ENCODE measurements at regions not wholly inside any gene's neighbourhood (a gene's known extent, or its start where the extent isn't known, plus 50 kb on each side); places are given as distances from the start of the nearest gene placed in this dataset.

GRCh38 chr4:14615671-14616070 is 386.6 kb upstream of the CPEB2 start:
- intact Hi-C loops (cut with micrococcal nuclease) = no loop called here
- Mint-ChIP-seq H3K9me3 (no peaks in the 10 kb centered on the region), H3K27me3 (ENCODE audit: low read depth) (no peaks in the 10 kb centered on the region), H3K4me3 (ENCODE audit: low read depth) (no peak overlapping the region), H3K27ac (no peak overlapping the region), H3K36me3 (ENCODE audit: low read depth) (no peaks in the 10 kb centered on the region), H3K4me1 (ENCODE audit: low read depth) (no peaks in the 10 kb centered on the region)
- no peak for DNase-seq (ENCODE audit: low spot score)

DNA sequence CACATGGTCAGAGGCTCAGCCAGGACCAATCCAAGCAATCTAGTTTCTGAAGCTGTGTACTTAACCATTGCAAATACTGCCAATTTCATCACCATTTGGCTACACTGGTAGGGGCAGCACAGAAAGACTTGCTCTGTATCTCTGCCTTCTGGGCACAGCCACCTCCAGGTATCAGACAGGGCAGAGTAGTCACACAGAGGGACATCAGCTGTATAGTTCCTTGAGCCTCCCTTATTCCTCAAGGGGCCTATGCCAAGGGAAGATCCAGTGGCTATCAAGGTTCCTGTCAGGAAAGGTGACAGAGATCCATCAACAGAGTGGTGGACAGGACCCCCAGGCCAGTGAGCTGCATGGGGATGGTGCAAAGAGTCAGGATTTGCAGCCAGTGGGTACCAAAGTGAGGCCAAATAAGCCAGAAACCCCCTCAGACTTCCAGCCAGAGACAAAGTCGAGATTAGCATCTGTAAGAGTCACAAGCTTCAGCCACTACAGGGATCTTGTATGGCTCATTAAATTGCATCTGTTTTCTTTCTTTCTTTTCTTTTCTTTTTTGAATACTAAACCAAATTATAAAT is 381.6 kb upstream of the CPEB2 start:
- Mint-ChIP-seq H3K4me1 (ENCODE audit: low read depth) (no peaks in the 10 kb centered on the region), H3K4me3 (ENCODE audit: low read depth) (no peak overlapping the region), H3K27ac (no peak overlapping the region), H3K36me3 (ENCODE audit: low read depth) (no peaks in the 10 kb centered on the region), H3K27me3 (ENCODE audit: low read depth) (no peaks in the 10 kb centered on the region), H3K9me3 (no peaks in the 10 kb centered on the region)
- intact Hi-C loops (cut with micrococcal nuclease) = no loop called here
- no peak for DNase-seq (ENCODE audit: low spot score)

DNA sequence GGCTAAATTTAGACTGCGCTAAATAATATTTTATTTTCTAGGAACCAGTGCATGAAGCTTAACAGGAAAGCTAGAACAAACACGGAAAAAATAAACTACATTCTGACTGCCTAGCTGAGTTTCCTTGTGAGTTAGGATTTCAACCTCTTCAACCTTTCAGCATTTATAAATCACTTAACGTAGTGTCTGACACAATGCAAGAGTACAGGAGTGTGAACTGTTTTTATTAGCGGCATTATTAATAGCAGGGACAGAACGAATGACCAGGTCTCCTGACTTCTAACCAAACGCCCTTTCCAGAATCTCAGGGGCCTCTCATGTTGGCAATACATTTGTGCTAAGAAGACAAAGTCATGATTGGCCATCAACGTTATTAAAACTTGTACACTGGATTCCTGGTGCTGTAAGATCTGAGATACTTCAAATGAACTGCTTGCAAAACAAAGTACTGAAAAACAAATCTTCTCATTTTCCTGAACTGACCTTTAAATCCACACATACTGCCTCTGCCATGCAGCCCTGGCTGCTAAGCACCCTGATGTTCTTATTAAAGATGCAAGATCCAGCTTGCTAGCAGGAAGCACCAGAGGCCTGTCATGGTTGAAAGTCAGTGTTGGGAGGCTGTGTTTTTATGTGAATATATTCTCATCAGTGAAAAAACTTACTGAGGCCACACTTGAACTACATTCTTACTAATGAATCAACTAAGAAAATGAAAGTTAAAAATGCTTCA is 380.4 kb upstream of the CPEB2 start:
- Mint-ChIP-seq H3K27ac (no peak overlapping the region), H3K9me3 (no peaks in the 10 kb centered on the region), H3K4me1 (ENCODE audit: low read depth) (no peaks in the 10 kb centered on the region), H3K27me3 (ENCODE audit: low read depth) (no peaks in the 10 kb centered on the region), H3K36me3 (ENCODE audit: low read depth) (no peaks in the 10 kb centered on the region), H3K4me3 (ENCODE audit: low read depth) (no peak overlapping the region)
- DNase-seq (ENCODE audit: low spot score) = no peak
- intact Hi-C loops (cut with micrococcal nuclease) = no loop called here

DNA sequence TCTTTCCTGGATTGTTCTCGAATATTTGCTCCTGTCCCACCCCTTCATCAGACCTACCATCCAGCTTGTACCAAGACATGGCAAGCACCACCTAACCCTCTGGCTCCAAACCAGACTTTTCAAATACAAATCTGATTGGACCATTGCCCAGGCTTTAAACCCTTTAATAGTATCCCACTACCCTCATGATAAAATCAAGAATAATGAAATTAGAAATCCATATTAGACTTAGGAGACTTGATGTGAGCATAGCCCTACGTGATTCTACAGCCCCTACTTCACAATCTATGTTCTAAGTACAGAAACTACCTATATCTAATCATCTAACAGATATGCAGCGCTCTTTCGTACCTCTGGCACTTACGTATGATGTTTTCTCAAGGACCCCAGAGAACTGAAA is 375.2 kb upstream of the CPEB2 start:
- Mint-ChIP-seq H3K27ac (no peak overlapping the region), H3K4me3 (ENCODE audit: low read depth) (no peak overlapping the region), H3K4me1 (ENCODE audit: low read depth) (no peaks in the 10 kb centered on the region), H3K36me3 (ENCODE audit: low read depth) (no peaks in the 10 kb centered on the region), H3K27me3 (ENCODE audit: low read depth) (no peaks in the 10 kb centered on the region), H3K9me3 (no peaks in the 10 kb centered on the region)
- DNase-seq (ENCODE audit: low spot score) = no peak
- intact Hi-C loops (cut with micrococcal nuclease) = no loop called here

- no peak overlapping the region for H3K4me3 Mint-ChIP-seq (ENCODE audit: low read depth)
- H3K27me3 Mint-ChIP-seq (ENCODE audit: low read depth) = no peaks in the 10 kb centered on the region
- peaks cover 3% of the 10 kb centered on the region for H3K9me3 Mint-ChIP-seq
- no peak overlapping the region for H3K27ac Mint-ChIP-seq
- intact Hi-C loops (cut with micrococcal nuclease) = no loop called here
- H3K36me3 Mint-ChIP-seq (ENCODE audit: low read depth) = no peaks in the 10 kb centered on the region
- no peak for DNase-seq (ENCODE audit: low spot score)
- H3K4me1 Mint-ChIP-seq (ENCODE audit: low read depth) = no peaks in the 10 kb centered on the region
Observed at GRCh38 chr4:14631806-14632440, 370.4 kb upstream of the CPEB2 start.

GRCh38 chr4:14636563-14636962 is 365.7 kb upstream of the CPEB2 start:
- Mint-ChIP-seq H3K27me3 (ENCODE audit: low read depth) (no peaks in the 10 kb centered on the region), H3K9me3 (peaks cover 3% of the 10 kb centered on the region), H3K4me1 (ENCODE audit: low read depth) (no peaks in the 10 kb centered on the region), H3K4me3 (ENCODE audit: low read depth) (no peak overlapping the region), H3K27ac (no peak overlapping the region), H3K36me3 (ENCODE audit: low read depth) (no peaks in the 10 kb centered on the region)
- no peak for DNase-seq (ENCODE audit: low spot score)
- intact Hi-C loops (cut with micrococcal nuclease) = no loop called here

GRCh38 chr4:14640476-14640875 is 361.8 kb upstream of the CPEB2 start:
- Mint-ChIP-seq H3K9me3 (no peaks in the 10 kb centered on the region), H3K4me1 (ENCODE audit: low read depth) (no peaks in the 10 kb centered on the region), H3K36me3 (ENCODE audit: low read depth) (no peaks in the 10 kb centered on the region), H3K27me3 (ENCODE audit: low read depth) (no peaks in the 10 kb centered on the region), H3K27ac (no peak overlapping the region), H3K4me3 (ENCODE audit: low read depth) (no peak overlapping the region)
- DNase-seq (ENCODE audit: low spot score) = no peak
- intact Hi-C loops (cut with micrococcal nuclease) = no loop called here

DNA sequence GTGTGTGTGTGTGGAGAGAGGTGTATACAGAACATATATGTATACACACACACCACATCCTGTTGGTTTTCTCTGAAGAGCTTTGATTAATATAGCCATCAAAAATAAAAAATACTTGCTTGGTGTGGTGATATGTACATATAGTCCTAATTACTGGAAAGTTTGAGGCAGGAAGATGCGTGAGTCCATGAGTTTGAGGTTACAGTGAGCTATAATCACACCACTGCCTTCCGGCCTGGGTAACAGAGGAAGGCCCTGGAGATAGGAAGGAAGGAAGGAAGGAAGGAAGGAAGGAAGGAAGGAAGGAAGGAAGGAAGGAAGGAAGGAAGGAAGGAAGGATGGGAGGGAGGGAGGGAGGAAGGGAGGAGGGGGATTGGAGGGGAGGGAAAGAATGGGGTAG is 360.4 kb upstream of the CPEB2 start:
- H3K36me3 Mint-ChIP-seq (ENCODE audit: low read depth) = no peaks in the 10 kb centered on the region
- no peak overlapping the region for H3K27ac Mint-ChIP-seq
- H3K27me3 Mint-ChIP-seq (ENCODE audit: low read depth) = no peaks in the 10 kb centered on the region
- no peaks in the 10 kb centered on the region for H3K4me1 Mint-ChIP-seq (ENCODE audit: low read depth)
- DNase-seq (ENCODE audit: low spot score) = no peak
- H3K4me3 Mint-ChIP-seq (ENCODE audit: low read depth) = no peak overlapping the region
- H3K9me3 Mint-ChIP-seq = no peaks in the 10 kb centered on the region
- intact Hi-C loops (cut with micrococcal nuclease) = no loop called here

DNA sequence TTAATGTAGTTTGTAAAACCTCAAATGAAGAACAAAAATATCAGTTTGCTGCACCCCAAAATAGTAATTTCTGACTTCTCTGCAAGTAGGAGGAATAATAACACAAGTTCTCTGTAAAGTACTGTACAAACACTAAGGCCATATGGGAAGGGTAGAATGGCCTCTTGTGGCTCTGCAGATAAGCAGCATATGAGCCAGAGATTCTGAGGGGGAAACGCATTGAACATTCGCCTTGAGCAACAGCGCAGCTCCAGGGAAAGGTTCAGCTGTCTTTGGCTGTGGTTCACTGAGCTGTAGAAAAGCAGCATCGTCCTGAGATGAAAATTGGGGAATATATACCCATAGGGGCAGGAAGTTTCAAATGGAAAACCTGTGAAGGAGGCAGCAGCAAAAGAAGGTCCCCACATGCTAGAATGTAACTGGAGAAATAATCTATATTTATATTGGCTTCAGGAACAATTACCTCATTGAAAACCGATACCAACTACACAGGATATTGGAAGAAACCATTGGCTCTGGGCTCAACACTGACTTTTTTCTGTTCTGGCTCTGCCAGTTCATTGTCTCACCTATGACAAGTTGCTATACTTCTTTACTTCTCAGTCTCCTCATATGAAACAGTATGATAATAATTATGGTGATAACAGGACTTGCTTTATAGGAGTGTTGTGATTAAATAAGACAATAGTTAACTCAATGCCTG is 357.6 kb upstream of the CPEB2 start:
- Mint-ChIP-seq H3K36me3 (ENCODE audit: low read depth) (no peaks in the 10 kb centered on the region), H3K4me3 (ENCODE audit: low read depth) (no peak overlapping the region), H3K9me3 (no peaks in the 10 kb centered on the region), H3K4me1 (ENCODE audit: low read depth) (no peaks in the 10 kb centered on the region), H3K27ac (no peak overlapping the region), H3K27me3 (ENCODE audit: low read depth) (no peaks in the 10 kb centered on the region)
- intact Hi-C loops (cut with micrococcal nuclease) = no loop called here
- DNase-seq (ENCODE audit: low spot score) = no peak

DNA sequence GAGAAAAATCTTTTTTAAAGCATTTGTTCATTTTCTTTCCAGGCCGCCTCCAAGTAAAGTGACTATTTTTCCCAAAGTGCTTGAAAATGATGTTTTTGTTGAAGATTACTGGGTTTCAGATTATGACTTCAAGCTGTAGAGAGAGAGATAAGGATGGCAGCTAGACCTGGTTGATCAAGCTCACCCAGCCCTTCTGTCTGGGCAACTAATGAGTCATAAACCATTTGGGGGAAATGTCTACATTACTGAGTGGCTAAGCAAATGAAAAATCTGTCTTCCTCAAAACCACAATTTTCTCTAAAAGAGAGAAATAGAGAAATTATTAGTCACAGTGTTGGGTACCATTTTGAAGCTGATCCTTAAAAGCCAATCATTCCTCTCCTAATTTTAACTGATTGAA is 355.4 kb upstream of the CPEB2 start:
- no peaks in the 10 kb centered on the region for H3K4me1 Mint-ChIP-seq (ENCODE audit: low read depth)
- intact Hi-C loops (cut with micrococcal nuclease) = no loop called here
- no peaks in the 10 kb centered on the region for H3K9me3 Mint-ChIP-seq
- H3K4me3 Mint-ChIP-seq (ENCODE audit: low read depth) = no peak overlapping the region
- H3K27ac Mint-ChIP-seq = no peak overlapping the region
- DNase-seq (ENCODE audit: low spot score) = no peak
- no peaks in the 10 kb centered on the region for H3K36me3 Mint-ChIP-seq (ENCODE audit: low read depth)
- H3K27me3 Mint-ChIP-seq (ENCODE audit: low read depth) = no peaks in the 10 kb centered on the region

GRCh38 chr4:14650127-14650526 is 352.2 kb upstream of the CPEB2 start:
- DNase-seq (ENCODE audit: low spot score) = no peak
- intact Hi-C loops (cut with micrococcal nuclease) = no loop called here
- Mint-ChIP-seq H3K36me3 (ENCODE audit: low read depth) (no peaks in the 10 kb centered on the region), H3K4me1 (ENCODE audit: low read depth) (no peaks in the 10 kb centered on the region), H3K4me3 (ENCODE audit: low read depth) (no peak overlapping the region), H3K27ac (no peak overlapping the region), H3K27me3 (ENCODE audit: low read depth) (no peaks in the 10 kb centered on the region), H3K9me3 (no peaks in the 10 kb centered on the region)

GRCh38 chr4:14652522-14652921 is 349.8 kb upstream of the CPEB2 start:
- Mint-ChIP-seq H3K4me1 (ENCODE audit: low read depth) (no peaks in the 10 kb centered on the region), H3K36me3 (ENCODE audit: low read depth) (no peaks in the 10 kb centered on the region), H3K27me3 (ENCODE audit: low read depth) (no peaks in the 10 kb centered on the region), H3K9me3 (no peaks in the 10 kb centered on the region), H3K4me3 (ENCODE audit: low read depth) (no peak overlapping the region), H3K27ac (no peak overlapping the region)
- DNase-seq (ENCODE audit: low spot score) = no peak
- intact Hi-C loops (cut with micrococcal nuclease) = no loop called here

DNA sequence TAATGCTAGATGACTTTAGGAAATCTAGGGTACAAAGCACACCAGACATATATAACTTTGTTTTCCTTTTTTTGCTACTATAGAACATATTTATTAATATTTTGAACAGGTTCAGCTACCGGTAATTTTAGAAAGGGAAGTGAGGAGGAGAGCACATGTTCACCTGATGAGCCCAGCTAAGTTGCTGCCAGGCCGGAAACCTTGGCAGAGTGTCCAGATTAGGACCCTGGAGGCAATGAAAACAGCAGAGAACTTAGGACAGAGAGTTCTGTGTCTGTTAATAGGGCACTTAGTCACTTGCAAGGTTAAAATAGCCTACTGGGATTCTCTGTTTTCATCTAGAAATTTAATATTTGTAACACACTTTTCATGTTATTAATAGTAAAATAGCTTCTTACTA is 348.9 kb upstream of the CPEB2 start:
- intact Hi-C loops (cut with micrococcal nuclease) = no loop called here
- Mint-ChIP-seq H3K4me1 (ENCODE audit: low read depth) (no peaks in the 10 kb centered on the region), H3K27me3 (ENCODE audit: low read depth) (no peaks in the 10 kb centered on the region), H3K9me3 (no peaks in the 10 kb centered on the region), H3K36me3 (ENCODE audit: low read depth) (no peaks in the 10 kb centered on the region), H3K4me3 (ENCODE audit: low read depth) (no peak overlapping the region), H3K27ac (no peak overlapping the region)
- DNase-seq (ENCODE audit: low spot score) = no peak
